Stimulated activated effector memory CD8-positive, alpha-beta T cell treated with anti-CD3 and anti-CD28 coated beads, Interleukin-12 subunit alpha, Interleukin-12 subunit beta, amount 100 ng/mL, for 72 hours (primary cell): ENCODE measurements at regions not wholly inside any gene's neighbourhood (a gene's known extent, or its start where the extent isn't known, plus 50 kb on each side); places are given as distances from the start of the nearest gene placed in this dataset.
"Not testable (repeated sequence)": the region's sequence is repeated elsewhere in the genome, so short reads cannot be mapped to it uniquely, and the experiment has no call there.

Experiments
- ATAC-seq: fragments of 150-1000 bp; cut with Tn5 transposase; 2 replicates; pipeline ENCODE4 v1.10.0; 2021
- DNase-seq, 2 donors: peaks; one replicate each; pipeline ENCODE4 v3.0.0; 2021 to 2022; ENCODE audit warnings: low spot score in 2 of 2
- H3K27ac Mint-ChIP-seq: one replicate; pipeline ENCODE4 v1.8.0; 2022; ENCODE audit warnings: mild to moderate bottlenecking, mixed read lengths
- H3K36me3 Mint-ChIP-seq: one replicate; pipeline ENCODE4 v1.8.0; 2022; ENCODE audit warnings: mild to moderate bottlenecking, mixed read lengths
- H3K4me1 Mint-ChIP-seq: one replicate; pipeline ENCODE4 v1.8.0; 2022; ENCODE audit warnings: mixed read lengths
- H3K4me3 Mint-ChIP-seq: one replicate; pipeline ENCODE4 v1.8.0; 2022; ENCODE audit warnings: mild to moderate bottlenecking, mixed read lengths
- H3K9me3 Mint-ChIP-seq: one replicate; pipeline ENCODE4 v1.8.0; 2022; ENCODE audit warnings: mixed read lengths

DNA sequence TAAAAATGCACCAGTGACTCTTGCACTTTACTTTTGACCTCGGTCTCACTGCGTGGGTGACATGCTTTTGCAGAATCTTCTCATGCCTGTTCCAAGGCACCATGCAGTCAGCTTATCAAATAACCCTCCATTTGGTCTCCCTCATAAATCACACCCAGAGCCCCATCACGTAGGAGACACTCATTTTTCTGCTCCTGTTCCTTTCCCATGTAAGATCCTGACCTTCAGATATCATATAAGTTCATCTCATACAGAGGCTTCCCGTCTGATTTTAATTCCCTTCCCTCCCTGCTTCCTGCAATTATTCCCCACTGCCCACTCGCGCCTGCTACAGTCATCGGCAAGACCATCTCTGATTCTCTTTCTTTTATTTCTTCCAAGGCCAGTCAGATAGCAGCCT lies 1226.3 kb upstream of the AUTS2 start:
- Mint-ChIP-seq H3K36me3 (no peaks in the 10 kb centered on the region), H3K27ac (no peak overlapping the region), H3K4me3 (no peak overlapping the region), H3K4me1 (no peaks in the 10 kb centered on the region), H3K9me3 (peaks cover 8% of the 10 kb centered on the region)
- ATAC-seq (no peak), DNase-seq (no peak)

DNA sequence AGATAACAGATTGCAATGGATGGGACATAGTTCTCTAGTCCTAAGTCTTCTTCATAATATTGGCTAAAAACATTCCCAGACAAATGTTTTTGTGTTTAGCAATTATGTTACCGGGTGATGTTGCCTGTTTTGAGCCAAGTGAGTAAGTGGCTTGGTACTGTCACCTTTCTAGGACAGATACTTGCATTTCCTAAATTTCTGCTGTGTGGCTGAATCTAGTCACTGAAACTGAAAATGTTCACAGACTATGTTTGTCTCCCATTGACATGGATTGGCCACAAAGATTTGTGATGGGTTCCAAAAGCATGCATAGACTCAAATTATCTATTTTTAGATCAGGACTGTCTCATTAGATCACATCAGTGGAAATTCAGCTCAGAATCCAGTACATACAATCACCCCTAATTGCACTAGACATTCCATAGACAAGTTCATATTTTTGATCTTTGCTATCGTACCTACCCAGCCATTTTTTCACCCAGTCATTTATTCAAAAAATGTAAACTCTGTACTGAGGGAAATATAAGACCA lies 1222.1 kb upstream of the AUTS2 start:
- Mint-ChIP-seq H3K4me3 (no peak overlapping the region), H3K36me3 (no peaks in the 10 kb centered on the region), H3K4me1 (no peaks in the 10 kb centered on the region), H3K9me3 (peaks cover 12% of the 10 kb centered on the region), H3K27ac (no peak overlapping the region)
- DNase-seq (no peak), ATAC-seq (no peak)

- DNase-seq (no peak), ATAC-seq (no peak)
- Mint-ChIP-seq H3K4me1 (no peaks in the 10 kb centered on the region), H3K9me3 (peaks cover 18% of the 10 kb centered on the region), H3K4me3 (no peak overlapping the region), H3K27ac (no peak overlapping the region), H3K36me3 (no peaks in the 10 kb centered on the region)
Observed at GRCh38 chr7:68381731-68382130, 1216.5 kb upstream of the AUTS2 start.

DNA sequence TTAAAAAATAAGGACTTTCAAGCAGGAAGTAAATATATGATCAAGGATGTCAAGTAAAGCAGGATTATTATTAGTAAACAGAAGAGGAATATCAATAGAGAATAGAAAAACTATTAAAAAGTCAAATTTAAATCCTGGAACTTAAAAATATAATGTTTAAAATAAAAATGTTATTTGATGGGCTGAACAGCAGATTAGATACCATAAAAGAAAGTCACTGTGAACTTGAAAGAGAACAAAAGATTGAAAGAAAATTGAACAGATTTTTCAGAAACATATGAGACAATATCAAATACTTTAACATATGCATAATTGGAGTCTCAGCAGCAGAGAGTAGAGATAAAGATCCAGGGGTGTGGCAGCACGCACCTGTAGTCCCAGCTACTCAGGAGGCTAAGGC lies 1213.7 kb upstream of the AUTS2 start:
- Mint-ChIP-seq H3K9me3 (peaks cover 19% of the 10 kb centered on the region), H3K27ac (no peak overlapping the region), H3K4me3 (no peak overlapping the region), H3K36me3 (no peaks in the 10 kb centered on the region), H3K4me1 (no peaks in the 10 kb centered on the region)
- ATAC-seq (no peak), DNase-seq (no peak)

DNA sequence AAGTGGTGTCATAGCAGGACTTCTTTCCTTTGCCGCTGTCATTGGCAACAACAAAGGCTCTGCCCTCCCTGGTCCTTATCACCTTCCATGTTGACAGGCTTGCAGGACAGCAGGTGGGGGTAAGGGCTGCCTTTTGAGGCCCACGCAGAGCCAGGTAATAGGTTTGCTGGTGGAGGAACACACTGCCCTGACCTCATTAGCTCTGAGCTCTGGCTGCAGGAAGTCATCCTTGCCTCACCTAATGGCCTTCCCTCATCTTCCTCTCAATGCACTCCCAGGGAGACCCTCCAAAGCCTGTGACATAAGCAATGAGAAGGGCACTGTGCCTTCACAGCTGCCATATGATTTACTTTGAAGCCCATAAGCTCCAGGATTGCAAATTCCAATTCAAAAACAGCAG lies 1205.2 kb upstream of the AUTS2 start:
- no peaks in the 10 kb centered on the region for H3K4me1 Mint-ChIP-seq
- DNase-seq (no peak), ATAC-seq (no peak)
- no peak overlapping the region for H3K27ac Mint-ChIP-seq
- no peaks in the 10 kb centered on the region for H3K36me3 Mint-ChIP-seq
- no peak overlapping the region for H3K4me3 Mint-ChIP-seq
- H3K9me3 Mint-ChIP-seq = peaks cover 19% of the 10 kb centered on the region

DNA sequence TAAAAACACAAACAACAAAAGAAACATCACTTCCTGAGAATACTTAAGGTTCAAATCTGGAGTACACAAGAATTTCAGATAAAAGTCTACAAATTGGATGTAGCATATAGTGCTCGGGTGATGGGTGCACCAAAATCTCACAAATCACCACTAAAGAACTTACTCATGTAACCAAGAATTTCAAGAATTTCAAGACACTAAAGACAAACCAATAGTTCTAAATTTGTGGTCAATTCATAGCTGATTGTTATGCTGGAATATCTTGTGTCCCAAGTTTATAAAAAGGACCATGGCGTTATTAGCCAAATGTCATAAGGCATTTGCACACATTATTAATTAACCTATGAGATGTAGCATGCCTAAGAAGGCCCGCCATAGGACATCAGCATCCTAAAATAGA lies 1204.1 kb upstream of the AUTS2 start:
- ATAC-seq (no peak), DNase-seq (no peak)

GRCh38 chr7:68399991-68400590 lies 1198.2 kb upstream of the AUTS2 start:
- Mint-ChIP-seq H3K4me3 (no peak overlapping the region), H3K9me3 (peaks cover 8% of the 10 kb centered on the region), H3K27ac (no peak overlapping the region), H3K4me1 (no peaks in the 10 kb centered on the region), H3K36me3 (no peaks in the 10 kb centered on the region)
- ATAC-seq (no peak), DNase-seq (no peak)

More for the DNA sequence above, 1204.1 kb upstream of the AUTS2 start:
- Mint-ChIP-seq H3K4me3 (no peak overlapping the region), H3K9me3 (peaks cover 15% of the 10 kb centered on the region), H3K27ac (no peak overlapping the region), H3K36me3 (no peaks in the 10 kb centered on the region), H3K4me1 (no peaks in the 10 kb centered on the region)

GRCh38 chr7:68400783-68401182 lies 1197.5 kb upstream of the AUTS2 start:
- H3K9me3 Mint-ChIP-seq = peaks cover 11% of the 10 kb centered on the region

DNA sequence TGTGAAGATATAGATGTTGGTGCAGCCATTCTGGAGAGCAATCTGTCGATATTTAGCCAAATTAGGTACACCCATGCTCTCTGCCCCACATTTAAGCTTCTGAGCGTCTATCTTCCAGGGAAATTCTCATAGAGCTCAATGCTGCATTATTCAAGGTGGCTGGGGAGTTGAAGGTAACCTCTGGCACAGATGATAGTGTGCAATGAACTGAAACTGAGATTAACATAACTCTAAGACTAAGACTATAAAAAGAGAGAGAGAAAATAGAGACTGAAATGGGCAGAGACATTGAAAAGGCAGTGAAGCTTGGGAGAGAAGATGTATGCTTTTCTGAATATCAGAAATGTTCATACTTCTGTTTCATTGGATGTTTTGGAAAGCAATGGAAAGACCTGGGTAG lies 1197.0 kb upstream of the AUTS2 start:
- no peak overlapping the region for H3K4me3 Mint-ChIP-seq
- DNase-seq (no peak), ATAC-seq (no peak)
- H3K27ac Mint-ChIP-seq = no peak overlapping the region
- H3K4me1 Mint-ChIP-seq = no peaks in the 10 kb centered on the region
- peaks cover 11% of the 10 kb centered on the region for H3K9me3 Mint-ChIP-seq
- H3K36me3 Mint-ChIP-seq = no peaks in the 10 kb centered on the region

More at GRCh38 chr7:68400783-68401182, 1197.5 kb upstream of the AUTS2 start:
- Mint-ChIP-seq H3K4me3 (no peak overlapping the region), H3K4me1 (no peaks in the 10 kb centered on the region), H3K27ac (no peak overlapping the region), H3K36me3 (no peaks in the 10 kb centered on the region)
- ATAC-seq (no peak), DNase-seq (no peak)

GRCh38 chr7:68406480-68406879 lies 1191.8 kb upstream of the AUTS2 start:
- Mint-ChIP-seq H3K9me3 (peaks cover 10% of the 10 kb centered on the region), H3K4me3 (no peak overlapping the region), H3K27ac (no peak overlapping the region), H3K4me1 (no peaks in the 10 kb centered on the region), H3K36me3 (no peaks in the 10 kb centered on the region)
- no peak for DNase-seq
- ATAC-seq = no peak

DNA sequence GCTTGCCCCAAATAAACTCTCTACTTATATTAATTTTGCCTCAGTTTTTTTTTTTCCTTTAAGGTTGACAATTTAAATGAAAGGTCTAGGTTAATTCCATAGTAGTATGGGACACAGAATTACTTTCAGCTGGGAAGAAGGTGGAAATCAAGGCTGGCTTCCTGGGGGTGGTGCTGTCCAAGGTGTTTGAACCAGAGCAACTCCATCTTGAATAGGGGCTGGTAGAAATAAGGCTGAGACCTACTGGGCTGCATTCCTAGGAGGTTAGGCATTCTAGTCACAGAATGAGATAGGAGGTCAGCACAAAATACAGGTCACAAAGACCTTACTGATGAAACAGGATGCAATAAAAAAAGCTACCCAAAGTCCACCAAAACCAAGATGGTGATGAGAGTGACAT lies 1190.8 kb upstream of the AUTS2 start:
- no peak overlapping the region for H3K27ac Mint-ChIP-seq
- H3K4me1 Mint-ChIP-seq = no peaks in the 10 kb centered on the region
- no peak for DNase-seq
- H3K36me3 Mint-ChIP-seq = no peaks in the 10 kb centered on the region
- peaks cover 10% of the 10 kb centered on the region for H3K9me3 Mint-ChIP-seq
- ATAC-seq = no peak
- no peak overlapping the region for H3K4me3 Mint-ChIP-seq

DNA sequence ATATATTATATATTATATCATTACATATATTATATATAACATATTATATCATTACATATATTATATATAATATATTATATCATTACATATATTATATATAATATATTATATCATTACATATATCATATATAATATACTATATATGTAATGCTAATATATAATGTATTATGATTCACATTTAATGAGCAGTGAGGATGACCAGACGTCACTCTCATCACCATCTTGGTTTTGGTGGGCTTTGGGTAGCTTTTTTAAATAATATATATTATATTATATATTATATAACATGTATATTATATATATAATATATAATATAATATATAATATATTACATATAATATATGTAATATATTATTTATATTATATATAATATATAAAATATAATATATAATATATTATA lies 1189.4 kb upstream of the AUTS2 start:
- Mint-ChIP-seq H3K4me3 (no peak overlapping the region), H3K9me3 (peaks cover 10% of the 10 kb centered on the region), H3K36me3 (no peaks in the 10 kb centered on the region), H3K27ac (no peak overlapping the region), H3K4me1 (no peaks in the 10 kb centered on the region)
- ATAC-seq = no peak
- no peak for DNase-seq

- DNase-seq (no peak), ATAC-seq (no peak)
- H3K4me1 Mint-ChIP-seq = no peaks in the 10 kb centered on the region
- peaks cover 10% of the 10 kb centered on the region for H3K9me3 Mint-ChIP-seq
- no peaks in the 10 kb centered on the region for H3K36me3 Mint-ChIP-seq
- no peak overlapping the region for H3K4me3 Mint-ChIP-seq
- H3K27ac Mint-ChIP-seq = no peak overlapping the region
Observed at GRCh38 chr7:68409851-68410250, 1188.4 kb upstream of the AUTS2 start.

GRCh38 chr7:68410693-68411092 lies 1187.6 kb upstream of the AUTS2 start:
- H3K9me3 Mint-ChIP-seq = peaks cover 10% of the 10 kb centered on the region
- DNase-seq, H3K36me3 Mint-ChIP-seq: not testable (repeated sequence)

DNA sequence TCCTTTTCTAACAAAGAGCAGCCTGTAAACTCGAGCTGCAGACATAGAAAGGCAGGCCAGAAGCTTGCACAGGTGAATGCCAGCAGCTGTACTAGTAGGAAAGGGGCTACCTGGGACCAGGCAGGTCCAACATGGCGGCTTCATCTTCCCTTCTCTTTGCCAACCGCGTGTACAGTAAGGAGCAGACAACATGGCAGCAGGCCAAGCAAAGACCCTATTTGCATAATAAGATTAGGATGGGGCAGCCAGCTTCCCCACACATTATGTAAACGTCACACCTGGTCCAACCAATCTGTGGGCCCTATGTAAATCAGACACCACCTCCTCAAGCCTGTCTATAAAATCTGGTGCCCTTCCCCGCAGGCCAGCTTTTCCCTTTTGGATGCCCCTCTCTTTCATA lies 1186.5 kb upstream of the AUTS2 start:
- H3K4me1 Mint-ChIP-seq = no peaks in the 10 kb centered on the region
- H3K27ac Mint-ChIP-seq = no peak overlapping the region
- ATAC-seq = no peak
- DNase-seq = no peak
- H3K36me3 Mint-ChIP-seq = no peaks in the 10 kb centered on the region
- H3K4me3 Mint-ChIP-seq = no peak overlapping the region
- peaks cover 10% of the 10 kb centered on the region for H3K9me3 Mint-ChIP-seq

More at GRCh38 chr7:68410693-68411092, 1187.6 kb upstream of the AUTS2 start:
- H3K4me3 Mint-ChIP-seq, H3K4me1 Mint-ChIP-seq, H3K27ac Mint-ChIP-seq, ATAC-seq: not testable (repeated sequence)

DNA sequence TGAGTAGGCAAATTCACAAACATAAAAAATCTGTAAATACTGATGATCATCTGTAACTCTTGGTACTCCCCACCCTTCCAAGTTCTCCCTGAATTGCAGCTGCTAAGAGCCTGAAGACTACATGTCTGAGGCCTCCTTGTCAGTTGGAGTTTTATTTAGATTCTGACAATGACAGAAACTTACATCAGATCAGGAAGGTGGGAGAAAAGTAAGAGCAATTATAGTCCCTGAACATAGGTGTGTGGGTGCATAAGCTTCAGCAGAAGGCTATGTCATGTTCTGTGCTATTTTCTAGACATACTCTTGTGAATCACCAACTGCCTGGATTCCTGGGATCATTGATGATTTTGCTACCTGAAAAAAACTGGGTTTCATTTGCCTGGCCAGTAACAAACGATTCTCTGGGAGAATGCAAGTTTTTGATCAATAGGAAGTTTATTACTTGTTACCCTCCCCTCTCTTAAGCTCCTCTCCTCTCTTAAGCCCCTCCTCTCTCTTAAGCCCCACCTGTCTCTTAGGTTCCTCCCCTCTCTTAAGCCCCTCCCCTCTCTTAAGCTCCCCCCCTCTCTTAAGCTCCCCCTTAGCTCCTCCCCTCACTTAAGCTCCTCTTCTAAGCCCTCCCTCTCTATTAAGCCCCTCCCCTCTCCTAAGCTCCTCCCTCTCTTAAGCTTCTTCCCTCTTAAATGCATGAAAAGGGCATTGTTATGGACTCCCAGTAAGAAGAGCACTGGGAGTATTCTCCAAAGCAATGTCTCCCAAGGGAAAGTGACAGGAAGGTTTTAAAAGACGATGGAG lies 1183.4 kb upstream of the AUTS2 start:
- H3K36me3 Mint-ChIP-seq = no peaks in the 10 kb centered on the region
- ATAC-seq (no peak), DNase-seq (no peak)
- H3K27ac Mint-ChIP-seq = no peak overlapping the region
- H3K4me1 Mint-ChIP-seq = no peaks in the 10 kb centered on the region
- H3K4me3 Mint-ChIP-seq = no peak overlapping the region
- peaks cover 17% of the 10 kb centered on the region for H3K9me3 Mint-ChIP-seq
